ENCODE measurements at regions not wholly inside any gene's neighbourhood (a gene's known extent, or its start where the extent isn't known, plus 50 kb on each side); places are given as distances from the start of the nearest gene placed in this dataset.
A peak's percentile ranks its signal among the peaks of the same experiment; 100 is the strongest.

- TF ChIP-seq CTCF (conservative IDR thresholded peaks at IDR 0.05) (no peak), ZFX (IDR thresholded peaks at IDR 0.05) (no peak)
- no peak overlapping the region for H3K27ac ChIP-seq
These were observed 227.0 kb upstream of the ECI2 start for GRCh38 chr6:4362326-4362725.

- TF ChIP-seq ZFX (IDR thresholded peaks at IDR 0.05) (no peak), CTCF (conservative IDR thresholded peaks at IDR 0.05) (no peak)
- H3K27ac ChIP-seq, result no peak overlapping the region
These were observed 225.5 kb upstream of the ECI2 start for GRCh38 chr6:4360920-4361319.

- peak overlapping the region; percentile 67 for H3K27ac ChIP-seq
- no peak for TF ChIP-seq CTCF (conservative IDR thresholded peaks at IDR 0.05)
- no peak for TF ChIP-seq ZFX (IDR thresholded peaks at IDR 0.05)
These were observed 223.8 kb upstream of the ECI2 start for GRCh38 chr6:4359108-4359730.

- TF ChIP-seq ZFX (IDR thresholded peaks at IDR 0.05), result no peak
- H3K27ac ChIP-seq, result peak overlapping the region; percentile 67
These were observed 223.2 kb upstream of the ECI2 start for GRCh38 chr6:4358414-4359107.

GRCh38 chr6:4357660-4358152 is 222.3 kb upstream of the ECI2 start:
- peak overlapping the region; percentile 46 for H3K27ac ChIP-seq

GRCh38 chr6:4356899-4357659 is 221.7 kb upstream of the ECI2 start:
- H3K27ac ChIP-seq, result peak overlapping the region; percentile 46
- TF ChIP-seq CTCF (conservative IDR thresholded peaks at IDR 0.05), result no peak
- no peak for TF ChIP-seq ZFX (IDR thresholded peaks at IDR 0.05)

- H3K27ac ChIP-seq, result no peak overlapping the region
- TF ChIP-seq CTCF (conservative IDR thresholded peaks at IDR 0.05) (no peak), ZFX (IDR thresholded peaks at IDR 0.05) (no peak)
These were observed 219.9 kb upstream of the ECI2 start for GRCh38 chr6:4355241-4355640.

- no peak for TF ChIP-seq ZFX (IDR thresholded peaks at IDR 0.05)
- no peak overlapping the region for H3K27ac ChIP-seq
These were observed 218.8 kb upstream of the ECI2 start for GRCh38 chr6:4354181-4354580.
